K562 (cell line): ENCODE measurements at regions not wholly inside any gene's neighbourhood (a gene's known extent, or its start where the extent isn't known, plus 50 kb on each side); places are given as distances from the start of the nearest gene placed in this dataset.

ENCODE experiments used
- ARID1B ChIP-seq: fragments of 450-650 bp; IDR thresholded peaks from 2 replicates; pipeline ENCODE4 v1.6.1; 2016; ENCODE audit warnings: antibody characterized with exemption, mild to moderate bottlenecking, inconsistent platforms
- CC2D1A ChIP-seq: fragments of 450-650 bp; IDR thresholded peaks from 2 replicates; pipeline ENCODE4 v1.6.1; 2017; ENCODE audit warnings: mild to moderate bottlenecking
- CHD1 ChIP-seq: fragments of 200-600 bp; sonication (generic); IDR thresholded peaks from one replicate; pipeline ENCODE4 v1.6.1; 2012; ENCODE audit warnings: mild to moderate bottlenecking, moderate library complexity, low read length, inconsistent platforms
- ESRRA ChIP-seq: fragments of 450-650 bp; IDR thresholded peaks from 2 replicates; pipeline ENCODE4 v1.6.1; 2014; ENCODE audit warnings: low read depth, mild to moderate bottlenecking, moderate library complexity, borderline replicate concordance
- NCOR1 ChIP-seq: fragments of 450-650 bp; IDR thresholded peaks from 2 replicates; pipeline ENCODE4 v1.6.1; 2016; ENCODE audit warnings: mild to moderate bottlenecking, moderate library complexity
- PHF8 ChIP-seq: fragments of 200-600 bp; sonication (generic); IDR thresholded peaks from 2 replicates; pipeline ENCODE4 v1.6.1; 2012; ENCODE audit warnings: mixed run types, mild to moderate bottlenecking, inconsistent platforms, low read length, moderate library complexity, borderline replicate concordance
- SIRT6 ChIP-seq: IDR thresholded peaks from one replicate; pipeline ENCODE4 v1.6.1; 2012; ENCODE audit warnings: low read depth, mild to moderate bottlenecking, control low read depth, inconsistent platforms, low read length, moderate library complexity
- SOX6 ChIP-seq: fragments of 450-650 bp; IDR thresholded peaks from 2 replicates; pipeline ENCODE4 v1.6.1; 2014; ENCODE audit warnings: mild to moderate bottlenecking
- ZNF146 ChIP-seq: IDR thresholded peaks from one replicate; pipeline ENCODE4 v1.6.1; 2018; ENCODE audit warnings: missing compliant biosample characterization; ENCODE audit not compliant: unreplicated experiment
- ZNF586 ChIP-seq: fragments of 450-650 bp; formaldehyde crosslinking; conservative IDR thresholded peaks from 2 replicates; pipeline ENCODE4 v1.4.0; 2020; ENCODE audit warnings: mild to moderate bottlenecking, moderate library complexity
- TF ChIP-seq, protein P1 (sequence below): IDR thresholded peaks from 2 replicates; pipeline ENCODE4 v1.6.1; 2014; ENCODE audit warnings: antibody characterized with exemption
- TF ChIP-seq, protein P2 (sequence below), 2 experiments: fragments of 450-650 bp; IDR thresholded peaks; 2 replicates each; pipeline ENCODE4 v1.6.1; 2018; ENCODE audit warnings: mild to moderate bottlenecking in 2 of 2, low read depth in 1 of 2; ENCODE audit not compliant: partially characterized antibody in 2 of 2
- TF ChIP-seq, protein P3 (sequence below): fragments of 250-450 bp; sonication (Bioruptor Pico); IDR thresholded peaks from 2 replicates; pipeline ENCODE4 v1.4.0; 2020
- TF ChIP-seq, protein P4 (sequence below): sonication (generic); formaldehyde crosslinking; IDR thresholded peaks from 2 replicates; pipeline ENCODE4 v1.8.0; 2022; ENCODE audit warnings: missing genetic modification reagents, mild to moderate bottlenecking, moderate library complexity, borderline replicate concordance

DNA sequence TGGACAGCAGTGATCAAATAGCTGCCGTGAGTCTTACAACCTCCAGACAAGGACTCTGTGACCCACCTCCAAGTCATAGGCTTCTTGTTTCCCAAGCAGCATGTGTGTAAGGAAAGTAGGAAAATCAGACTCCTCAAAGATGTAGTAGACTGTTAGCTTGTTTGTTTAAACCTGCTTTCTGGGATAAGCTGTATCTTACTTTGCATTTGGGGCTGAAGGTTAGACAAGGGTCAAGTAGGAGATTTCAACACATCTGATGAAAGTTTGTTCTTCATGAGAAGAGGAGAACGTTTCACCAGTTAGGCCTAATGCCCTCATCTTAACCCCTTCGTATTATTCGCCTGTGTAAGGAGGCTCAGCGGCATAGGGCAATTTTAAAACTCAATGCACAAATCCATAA, 756.4 kb upstream of the NR2F2 start (continued):
- TF ChIP-seq ESRRA, result peak; percentile 52; the same call in 1 of the 2 replicates
- TF ChIP-seq ARID1B, result peak; percentile 52; the same call in 1 of the 2 replicates
- no peak for TF ChIP-seq ZNF586
- no peak for TF ChIP-seq ZNF146
- TF ChIP-seq, protein P1, sequence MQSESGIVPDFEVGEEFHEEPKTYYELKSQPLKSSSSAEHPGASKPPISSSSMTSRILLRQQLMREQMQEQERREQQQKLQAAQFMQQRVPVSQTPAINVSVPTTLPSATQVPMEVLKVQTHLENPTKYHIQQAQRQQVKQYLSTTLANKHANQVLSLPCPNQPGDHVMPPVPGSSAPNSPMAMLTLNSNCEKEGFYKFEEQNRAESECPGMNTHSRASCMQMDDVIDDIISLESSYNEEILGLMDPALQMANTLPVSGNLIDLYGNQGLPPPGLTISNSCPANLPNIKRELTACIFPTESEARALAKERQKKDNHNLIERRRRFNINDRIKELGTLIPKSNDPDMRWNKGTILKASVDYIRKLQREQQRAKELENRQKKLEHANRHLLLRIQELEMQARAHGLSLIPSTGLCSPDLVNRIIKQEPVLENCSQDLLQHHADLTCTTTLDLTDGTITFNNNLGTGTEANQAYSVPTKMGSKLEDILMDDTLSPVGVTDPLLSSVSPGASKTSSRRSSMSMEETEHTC, result no peak
- no peak for TF ChIP-seq CHD1
- TF ChIP-seq SIRT6, result no peak
- TF ChIP-seq NCOR1, result peak; percentile 33; the same call in 1 of the 2 replicates
- TF ChIP-seq, protein P2, sequence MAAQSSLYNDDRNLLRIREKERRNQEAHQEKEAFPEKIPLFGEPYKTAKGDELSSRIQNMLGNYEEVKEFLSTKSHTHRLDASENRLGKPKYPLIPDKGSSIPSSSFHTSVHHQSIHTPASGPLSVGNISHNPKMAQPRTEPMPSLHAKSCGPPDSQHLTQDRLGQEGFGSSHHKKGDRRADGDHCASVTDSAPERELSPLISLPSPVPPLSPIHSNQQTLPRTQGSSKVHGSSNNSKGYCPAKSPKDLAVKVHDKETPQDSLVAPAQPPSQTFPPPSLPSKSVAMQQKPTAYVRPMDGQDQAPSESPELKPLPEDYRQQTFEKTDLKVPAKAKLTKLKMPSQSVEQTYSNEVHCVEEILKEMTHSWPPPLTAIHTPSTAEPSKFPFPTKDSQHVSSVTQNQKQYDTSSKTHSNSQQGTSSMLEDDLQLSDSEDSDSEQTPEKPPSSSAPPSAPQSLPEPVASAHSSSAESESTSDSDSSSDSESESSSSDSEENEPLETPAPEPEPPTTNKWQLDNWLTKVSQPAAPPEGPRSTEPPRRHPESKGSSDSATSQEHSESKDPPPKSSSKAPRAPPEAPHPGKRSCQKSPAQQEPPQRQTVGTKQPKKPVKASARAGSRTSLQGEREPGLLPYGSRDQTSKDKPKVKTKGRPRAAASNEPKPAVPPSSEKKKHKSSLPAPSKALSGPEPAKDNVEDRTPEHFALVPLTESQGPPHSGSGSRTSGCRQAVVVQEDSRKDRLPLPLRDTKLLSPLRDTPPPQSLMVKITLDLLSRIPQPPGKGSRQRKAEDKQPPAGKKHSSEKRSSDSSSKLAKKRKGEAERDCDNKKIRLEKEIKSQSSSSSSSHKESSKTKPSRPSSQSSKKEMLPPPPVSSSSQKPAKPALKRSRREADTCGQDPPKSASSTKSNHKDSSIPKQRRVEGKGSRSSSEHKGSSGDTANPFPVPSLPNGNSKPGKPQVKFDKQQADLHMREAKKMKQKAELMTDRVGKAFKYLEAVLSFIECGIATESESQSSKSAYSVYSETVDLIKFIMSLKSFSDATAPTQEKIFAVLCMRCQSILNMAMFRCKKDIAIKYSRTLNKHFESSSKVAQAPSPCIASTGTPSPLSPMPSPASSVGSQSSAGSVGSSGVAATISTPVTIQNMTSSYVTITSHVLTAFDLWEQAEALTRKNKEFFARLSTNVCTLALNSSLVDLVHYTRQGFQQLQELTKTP (IDR thresholded peaks at IDR 0.05; ENCODE audit: low read depth in 1 of 2, partially characterized antibody in 2 of 2), result no peak
- TF ChIP-seq CC2D1A, result no peak
- no peak for TF ChIP-seq SOX6
- TF ChIP-seq, protein P3, sequence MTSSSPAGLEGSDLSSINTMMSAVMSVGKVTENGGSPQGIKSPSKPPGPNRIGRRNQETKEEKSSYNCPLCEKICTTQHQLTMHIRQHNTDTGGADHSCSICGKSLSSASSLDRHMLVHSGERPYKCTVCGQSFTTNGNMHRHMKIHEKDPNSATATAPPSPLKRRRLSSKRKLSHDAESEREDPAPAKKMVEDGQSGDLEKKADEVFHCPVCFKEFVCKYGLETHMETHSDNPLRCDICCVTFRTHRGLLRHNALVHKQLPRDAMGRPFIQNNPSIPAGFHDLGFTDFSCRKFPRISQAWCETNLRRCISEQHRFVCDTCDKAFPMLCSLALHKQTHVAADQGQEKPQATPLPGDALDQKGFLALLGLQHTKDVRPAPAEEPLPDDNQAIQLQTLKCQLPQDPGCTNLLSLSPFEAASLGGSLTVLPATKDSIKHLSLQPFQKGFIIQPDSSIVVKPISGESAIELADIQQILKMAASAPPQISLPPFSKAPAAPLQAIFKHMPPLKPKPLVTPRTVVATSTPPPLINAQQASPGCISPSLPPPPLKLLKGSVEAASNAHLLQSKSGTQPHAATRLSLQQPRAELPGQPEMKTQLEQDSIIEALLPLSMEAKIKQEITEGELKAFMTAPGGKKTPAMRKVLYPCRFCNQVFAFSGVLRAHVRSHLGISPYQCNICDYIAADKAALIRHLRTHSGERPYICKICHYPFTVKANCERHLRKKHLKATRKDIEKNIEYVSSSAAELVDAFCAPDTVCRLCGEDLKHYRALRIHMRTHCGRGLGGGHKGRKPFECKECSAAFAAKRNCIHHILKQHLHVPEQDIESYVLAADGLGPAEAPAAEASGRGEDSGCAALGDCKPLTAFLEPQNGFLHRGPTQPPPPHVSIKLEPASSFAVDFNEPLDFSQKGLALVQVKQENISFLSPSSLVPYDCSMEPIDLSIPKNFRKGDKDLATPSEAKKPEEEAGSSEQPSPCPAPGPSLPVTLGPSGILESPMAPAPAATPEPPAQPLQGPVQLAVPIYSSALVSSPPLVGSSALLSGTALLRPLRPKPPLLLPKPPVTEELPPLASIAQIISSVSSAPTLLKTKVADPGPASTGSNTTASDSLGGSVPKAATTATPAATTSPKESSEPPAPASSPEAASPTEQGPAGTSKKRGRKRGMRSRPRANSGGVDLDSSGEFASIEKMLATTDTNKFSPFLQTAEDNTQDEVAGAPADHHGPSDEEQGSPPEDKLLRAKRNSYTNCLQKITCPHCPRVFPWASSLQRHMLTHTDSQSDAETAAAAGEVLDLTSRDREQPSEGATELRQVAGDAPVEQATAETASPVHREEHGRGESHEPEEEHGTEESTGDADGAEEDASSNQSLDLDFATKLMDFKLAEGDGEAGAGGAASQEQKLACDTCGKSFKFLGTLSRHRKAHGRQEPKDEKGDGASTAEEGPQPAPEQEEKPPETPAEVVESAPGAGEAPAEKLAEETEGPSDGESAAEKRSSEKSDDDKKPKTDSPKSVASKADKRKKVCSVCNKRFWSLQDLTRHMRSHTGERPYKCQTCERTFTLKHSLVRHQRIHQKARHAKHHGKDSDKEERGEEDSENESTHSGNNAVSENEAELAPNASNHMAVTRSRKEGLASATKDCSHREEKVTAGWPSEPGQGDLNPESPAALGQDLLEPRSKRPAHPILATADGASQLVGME (CRISPR knock-in tag), result no peak
- TF ChIP-seq, protein P4, sequence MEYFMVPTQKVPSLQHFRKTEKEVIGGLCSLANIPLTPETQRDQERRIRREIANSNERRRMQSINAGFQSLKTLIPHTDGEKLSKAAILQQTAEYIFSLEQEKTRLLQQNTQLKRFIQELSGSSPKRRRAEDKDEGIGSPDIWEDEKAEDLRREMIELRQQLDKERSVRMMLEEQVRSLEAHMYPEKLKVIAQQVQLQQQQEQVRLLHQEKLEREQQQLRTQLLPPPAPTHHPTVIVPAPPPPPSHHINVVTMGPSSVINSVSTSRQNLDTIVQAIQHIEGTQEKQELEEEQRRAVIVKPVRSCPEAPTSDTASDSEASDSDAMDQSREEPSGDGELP, result no peak
- no peak for TF ChIP-seq PHF8
- TF ChIP-seq, all 486 proteins: peak for 14
